PC-3 (cell line): ENCODE measurements at regions not wholly inside any gene's neighbourhood (a gene's known extent, or its start where the extent isn't known, plus 50 kb on each side); places are given as distances from the start of the nearest gene placed in this dataset.
"Not testable (repeated sequence)": the region's sequence is repeated elsewhere in the genome, so short reads cannot be mapped to it uniquely, and the experiment has no call there.

Experiments
- ATAC-seq: fragments of 200-7000 bp; cut with Tn5 transposase; 2 replicates; pipeline ENCODE4 v1.9.1; 2020; ENCODE audit warnings: mild to moderate bottlenecking, moderate library complexity
- BruUV-seq: library from RNA; stranded (reverse); fragments of 400-500 nt; replicated peaks from 2 replicates; lab custom pipeline; 2021; lab: Mats Ljungman, UMichigan
- CTCF ChIA-PET: fragments of 300-600 bp; sonication (Branson Sonifier 250); formaldehyde crosslinking; loops from one replicate; lab custom pipeline; 2022; ENCODE audit warnings: antibody characterized with exemption; lab: Charles Lee
- POLR2A ChIA-PET: fragments of 300-600 bp; sonication (Branson Sonifier 250); formaldehyde crosslinking; loops from one replicate; lab custom pipeline; 2022; ENCODE audit warnings: antibody characterized with exemption; ENCODE audit not compliant: unreplicated experiment; lab: Charles Lee
- DNase-seq: peaks from one replicate; pipeline ENCODE4 v3.0.0-alpha.2; 2015
- H2AFZ ChIP-seq: fragments of 300-600 bp; sonication (generic); 2 replicates; pipeline ENCODE4 v1.6.0; 2016; ENCODE audit warnings: antibody characterized with exemption, low read length
- H3F3A ChIP-seq: fragments of 300-600 bp; sonication (generic); one replicate; pipeline ENCODE4 v1.6.0; 2017; ENCODE audit warnings: antibody characterized with exemption, low read length, control low read depth, mild to moderate bottlenecking; ENCODE audit not compliant: unreplicated experiment
- H3K27ac ChIP-seq: fragments of 300-600 bp; sonication (generic); 2 replicates; pipeline ENCODE4 v1.5.1; 2016; ENCODE audit warnings: mild to moderate bottlenecking, low read length
- H3K27me3 ChIP-seq: fragments of 300-600 bp; sonication (generic); 2 replicates; pipeline ENCODE4 v1.6.1; 2016; ENCODE audit warnings: low read length, mixed read lengths
- H3K36me3 ChIP-seq: fragments of 300-600 bp; sonication (generic); 2 replicates; pipeline ENCODE4 v1.6.1; 2016; ENCODE audit warnings: low read depth, mixed run types, low read length, mixed read lengths
- H3K4me1 ChIP-seq: fragments of 300-600 bp; sonication (generic); 2 replicates; pipeline ENCODE4 v1.5.1; 2016; ENCODE audit warnings: low read length; ENCODE audit not compliant: insufficient read depth
- H3K4me2 ChIP-seq: fragments of 300-600 bp; sonication (generic); 2 replicates; pipeline ENCODE4 v1.6.0; 2016; ENCODE audit warnings: low read length
- H3K4me3 ChIP-seq: fragments of 300-600 bp; sonication (generic); 2 replicates; pipeline ENCODE4 v1.5.1; 2016; ENCODE audit warnings: mild to moderate bottlenecking, low read length, mixed read lengths
- H3K79me2 ChIP-seq: fragments of 300-600 bp; sonication (generic); 2 replicates; pipeline ENCODE4 v1.6.1; 2017; ENCODE audit warnings: low read length, mixed read lengths
- H3K9ac ChIP-seq: fragments of 300-600 bp; sonication (generic); 2 replicates; pipeline ENCODE4 v1.6.0; 2016; ENCODE audit warnings: mild to moderate bottlenecking, low read length
- H3K9me2 ChIP-seq: fragments of 300-600 bp; sonication (generic); replicated peaks from 2 replicates; pipeline ENCODE4 v1.6.1; 2016; ENCODE audit warnings: mixed run types, low read length, mixed read lengths
- H3K9me3 ChIP-seq: fragments of 300-600 bp; sonication (generic); 2 replicates; pipeline ENCODE4 v1.6.1; 2016; ENCODE audit warnings: low read length, mixed read lengths
- H4K20me1 ChIP-seq: fragments of 300-600 bp; sonication (generic); 2 replicates; pipeline ENCODE4 v1.6.1; 2016; ENCODE audit warnings: low read length, mixed read lengths
- CTCF ChIP-seq: fragments of 300-600 bp; sonication (generic); conservative IDR thresholded peaks from 2 replicates; pipeline ENCODE4 v1.5.1; 2017; ENCODE audit warnings: antibody characterized with exemption, low read depth, mild to moderate bottlenecking, low read length
- EZH2 ChIP-seq: fragments of 300-600 bp; sonication (generic); IDR thresholded peaks from one replicate; pipeline ENCODE4 v1.6.1; 2017; ENCODE audit warnings: antibody characterized with exemption, mild to moderate bottlenecking, low read length; ENCODE audit not compliant: unreplicated experiment
- EZH2phosphoT487 ChIP-seq: fragments of 300-600 bp; sonication (generic); IDR thresholded peaks from 2 replicates; pipeline ENCODE4 v1.6.1; 2018; ENCODE audit warnings: mild to moderate bottlenecking, antibody characterized with exemption, low read length, borderline replicate concordance
- intact Hi-C: fragments of 100-400 bp; cut with micrococcal nuclease; formaldehyde crosslinking; loops from 2 replicates; pipeline ENCODE4 v1.9.0; 2023

GRCh38 chr6:167707686-167708500 lies 118.8 kb upstream of the AFDN start:
- no peak for DNase-seq
- Histone ChIP-seq H3K79me2 (no peaks in the 10 kb centered on the region), H3K9me3 (no peaks in the 10 kb centered on the region), H3F3A (no peaks in the 10 kb centered on the region), H4K20me1 (no peaks in the 10 kb centered on the region), H3K27me3 (peaks cover 22% of the 10 kb centered on the region), H3K4me2 (no peak overlapping the region), H3K4me1 (no peaks in the 10 kb centered on the region), H3K27ac (no peak overlapping the region), H3K4me3 (no peak overlapping the region), H3K9ac (no peak overlapping the region), H2AFZ (no peak overlapping the region), H3K36me3 (no peaks in the 10 kb centered on the region), H3K9me2 (no peaks in the 10 kb centered on the region)
- TF ChIP-seq EZH2 (no peak), EZH2phosphoT487 (no peak), CTCF (no peak)
- no TSS peak for BruUV-seq
- CTCF ChIA-PET = no interaction called here
- POLR2A ChIA-PET = no interaction called here
- no peak for ATAC-seq
- intact Hi-C loops = no loop called here

- Histone ChIP-seq H3K79me2 (no peaks in the 10 kb centered on the region), H3F3A (no peaks in the 10 kb centered on the region), H2AFZ (no peak overlapping the region), H3K27me3 (peaks cover 27% of the 10 kb centered on the region), H3K9me3 (no peaks in the 10 kb centered on the region), H3K4me1 (no peaks in the 10 kb centered on the region), H3K27ac (no peak overlapping the region), H3K4me2 (no peak overlapping the region), H4K20me1 (no peaks in the 10 kb centered on the region), H3K4me3 (no peak overlapping the region), H3K9me2 (no peaks in the 10 kb centered on the region), H3K9ac (no peak overlapping the region), H3K36me3 (no peaks in the 10 kb centered on the region)
- TF ChIP-seq CTCF (no peak), EZH2 (no peak), EZH2phosphoT487 (no peak)
- POLR2A ChIA-PET = no interaction called here
- ATAC-seq (no peak), DNase-seq (no peak)
- intact Hi-C loops = no loop called here
- BruUV-seq = no TSS peak
- CTCF ChIA-PET = no interaction called here
Measured at GRCh38 chr6:167708501-167709094, 118.1 kb upstream of the AFDN start.

GRCh38 chr6:167709196-167709595 lies 117.5 kb upstream of the AFDN start:
- Histone ChIP-seq H3K79me2 (no peaks in the 10 kb centered on the region), H3K9ac (no peak overlapping the region), H3K4me3 (no peak overlapping the region), H3K36me3 (no peaks in the 10 kb centered on the region), H3K4me1 (no peaks in the 10 kb centered on the region), H3F3A (no peaks in the 10 kb centered on the region), H2AFZ (no peak overlapping the region), H3K4me2 (no peak overlapping the region), H3K9me2 (no peaks in the 10 kb centered on the region), H3K27me3 (peaks cover 33% of the 10 kb centered on the region), H3K27ac (no peak overlapping the region), H4K20me1 (no peaks in the 10 kb centered on the region), H3K9me3 (no peaks in the 10 kb centered on the region)
- DNase-seq (no peak), ATAC-seq (no peak)
- no TSS peak for BruUV-seq
- TF ChIP-seq EZH2phosphoT487 = no peak
- CTCF ChIA-PET = no interaction called here
- POLR2A ChIA-PET = no interaction called here
- intact Hi-C loops = no loop called here

- intact Hi-C loops, CTCF ChIA-PET, H3K36me3 ChIP-seq, ATAC-seq, H4K20me1 ChIP-seq, H3K4me2 ChIP-seq, H3K9ac ChIP-seq, H2AFZ ChIP-seq, H3K79me2 ChIP-seq, BruUV-seq, DNase-seq, H3K4me3 ChIP-seq, H3K27ac ChIP-seq, POLR2A ChIA-PET, H3K4me1 ChIP-seq, H3F3A ChIP-seq, H3K9me2 ChIP-seq, H3K9me3 ChIP-seq: not testable (repeated sequence)
- H3K27me3 ChIP-seq = peaks cover 40% of the 10 kb centered on the region
Measured at GRCh38 chr6:167709776-167710336, 116.9 kb upstream of the AFDN start.
